Esophagus muscularis mucosa (tissue), 4 donors: ENCODE measurements at regions not wholly inside any gene's neighbourhood (a gene's known extent, or its start where the extent isn't known, plus 50 kb on each side); places are given as distances from the start of the nearest gene placed in this dataset.

Source experiments
- DNase-seq: peaks from one replicate; pipeline ENCODE4 v3.0.0-alpha.2; 2017; ENCODE audit errors: extremely low spot score
- H3K27ac ChIP-seq, 4 donors: fragments of 200-600 bp; sonication (generic); replicated peaks in 1 of 4; 1 replicate in 3 of 4; 2 replicates in 1 of 4; pipeline ENCODE4 v1.5.1; 2016 to 2019; ENCODE audit warnings: mild to moderate bottlenecking in 1 of 4
- H3K27me3 ChIP-seq, 4 donors: fragments of 200-600 bp; sonication (generic); one replicate each; pipeline versions ENCODE4 v1.5.1 to v1.6.0; 2016 to 2019
- H3K36me3 ChIP-seq, 4 donors: fragments of 200-600 bp; sonication (generic); one replicate each; pipeline ENCODE4 v1.5.1; 2016 to 2019
- H3K4me1 ChIP-seq, 4 donors: fragments of 200-600 bp; sonication (generic); one replicate each; pipeline ENCODE4 v1.5.1; 2016 to 2019
- H3K4me3 ChIP-seq, 4 donors: fragments of 200-600 bp; sonication (generic); 1 replicate in 2 of 4; 2 replicates in 2 of 4; pipeline ENCODE4 v1.5.1; 2016 to 2019; ENCODE audit warnings: mild to moderate bottlenecking in 4 of 4, moderate library complexity in 1 of 4
- H3K9me3 ChIP-seq, 4 donors: fragments of 200-600 bp; sonication (generic); 1 replicate in 3 of 4; 2 replicates in 1 of 4; pipeline ENCODE4 v1.5.1; 2016 to 2019
- CTCF ChIP-seq, 3 experiments: fragments of 200-600 bp in 2 of 3; fragments of 450-650 bp in 1 of 3; sonication (generic) in 2 of 3; IDR thresholded peaks; one replicate each; pipeline ENCODE4 v1.5.1; 2017 to 2019; ENCODE audit warnings: antibody characterized with exemption in 3 of 3, mild to moderate bottlenecking in 2 of 3, moderate library complexity in 1 of 3
- EP300 ChIP-seq: sonication (generic); formaldehyde crosslinking; IDR thresholded peaks from one replicate; pipeline ENCODE4 v1.6.1; 2017; ENCODE audit warnings: antibody characterized with exemption
- POLR2A ChIP-seq: fragments of 450-650 bp; IDR thresholded peaks from one replicate; pipeline ENCODE4 v1.6.1; 2017; ENCODE audit warnings: antibody characterized with exemption, moderate library complexity, mild to moderate bottlenecking, low read depth
- POLR2AphosphoS5 ChIP-seq, 2 donors: sonication (generic); formaldehyde crosslinking; IDR thresholded peaks; one replicate each; pipeline ENCODE4 v1.6.1; 2017; ENCODE audit warnings: antibody characterized with exemption in 2 of 2
- WGBS: methylation state at CpG from one replicate; pipeline ENCODE4 v1.1.5; 2018; 5-methylcytosine and 5-hydroxymethylcytosine counted together
- intact Hi-C: fragments of 100-400 bp; cut with DNase I; formaldehyde crosslinking; loops from one replicate; pipeline ENCODE4 v1.15.1; 2023

- Histone ChIP-seq H3K27me3 (no peaks in the 10 kb centered on the region), H3K4me3 (no peak overlapping the region), H3K9me3 (no peaks in the 10 kb centered on the region), H3K4me1 (no peaks in the 10 kb centered on the region), H3K36me3 (no peaks in the 10 kb centered on the region), H3K27ac (no peak overlapping the region)
- TF ChIP-seq POLR2AphosphoS5 (IDR thresholded peaks at IDR 0.05) (no peak), EP300 (no peak), POLR2A (no peak), CTCF (IDR thresholded peaks at IDR 0.05) (no peak)
- DNase-seq = no peak
- intact Hi-C loops = no loop called here
Observed at GRCh38 chr1:68795956-68796355, 299.1 kb upstream of the DEPDC1 start.

DNA sequence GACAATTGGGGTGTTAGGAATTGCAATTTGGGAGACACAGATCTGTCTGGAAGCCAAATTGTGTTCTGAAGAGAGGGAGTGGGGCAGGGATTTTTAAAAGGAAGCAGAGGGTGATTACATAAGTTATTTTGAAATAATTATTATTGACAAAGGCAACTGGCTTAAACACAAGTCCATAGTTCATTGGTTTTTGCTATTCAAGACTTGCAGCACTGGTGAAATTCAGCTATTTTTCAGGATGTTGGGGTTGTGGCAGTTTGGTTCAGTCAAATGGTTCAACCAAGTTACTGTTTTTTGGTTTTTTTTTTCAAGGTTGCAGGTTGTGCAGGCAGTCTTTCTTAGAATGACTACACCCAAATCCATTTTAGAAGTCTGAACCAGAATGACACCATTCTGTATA lies 300.0 kb upstream of the DEPDC1 start:
- Histone ChIP-seq H3K4me1 (no peaks in the 10 kb centered on the region), H3K9me3 (no peaks in the 10 kb centered on the region), H3K27ac (no peak overlapping the region), H3K27me3 (no peaks in the 10 kb centered on the region), H3K36me3 (no peaks in the 10 kb centered on the region), H3K4me3 (no peak overlapping the region)
- no peak for DNase-seq
- intact Hi-C loops = no loop called here
- TF ChIP-seq POLR2AphosphoS5 (IDR thresholded peaks at IDR 0.05) (no peak), CTCF (IDR thresholded peaks at IDR 0.05) (no peak), POLR2A (no peak), EP300 (no peak)

DNA sequence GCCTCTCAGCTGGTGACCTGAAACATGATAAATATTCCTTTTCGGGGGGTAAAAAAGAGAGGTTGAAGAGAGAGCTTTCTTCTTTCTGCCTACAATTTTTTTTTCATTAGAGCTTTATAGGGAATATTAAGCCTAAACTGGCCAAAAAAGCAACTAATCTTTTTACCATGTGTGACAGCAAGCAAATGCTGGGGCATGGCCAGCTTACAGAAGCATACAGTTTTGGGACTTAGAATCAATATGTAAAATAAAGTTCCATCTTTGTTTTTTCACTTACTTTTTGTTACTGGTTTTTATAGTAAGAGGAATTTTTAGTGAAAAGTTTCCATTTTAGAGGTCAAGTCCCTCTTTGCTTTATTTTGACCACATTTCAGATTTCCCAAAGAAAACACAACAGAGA lies 301.2 kb upstream of the DEPDC1 start:
- no peaks in the 10 kb centered on the region for H3K36me3 ChIP-seq
- 81% methylated on average over 1 of the region's 1 CpG for WGBS
- TF ChIP-seq EP300 (no peak), POLR2AphosphoS5 (IDR thresholded peaks at IDR 0.05) (no peak), CTCF (IDR thresholded peaks at IDR 0.05) (no peak), POLR2A (no peak)
- intact Hi-C loops = no loop called here
- H3K4me3 ChIP-seq = no peak overlapping the region
- no peaks in the 10 kb centered on the region for H3K9me3 ChIP-seq
- no peak overlapping the region for H3K27ac ChIP-seq
- DNase-seq = no peak
- H3K27me3 ChIP-seq = no peaks in the 10 kb centered on the region
- H3K4me1 ChIP-seq = no peaks in the 10 kb centered on the region

DNA sequence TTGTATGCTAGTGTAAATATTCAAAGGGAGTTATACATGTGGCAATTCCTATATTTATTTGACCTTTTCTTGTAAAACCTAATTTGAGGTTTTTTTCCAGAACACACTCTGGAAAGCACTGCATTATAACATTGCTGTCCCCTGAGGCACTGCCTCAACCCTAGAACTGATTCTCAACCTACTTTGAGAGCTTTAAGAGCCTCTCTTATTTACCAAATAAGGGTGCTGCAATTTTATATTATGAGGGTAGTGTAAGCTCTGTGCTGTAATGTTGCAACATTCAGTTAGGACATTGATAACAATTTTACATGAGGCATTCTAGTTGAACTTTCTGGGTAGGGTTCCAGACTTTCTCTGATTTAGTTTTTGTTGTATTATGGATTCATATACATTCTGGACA lies 302.2 kb upstream of the DEPDC1 start:
- no peaks in the 10 kb centered on the region for H3K9me3 ChIP-seq
- H3K36me3 ChIP-seq = no peaks in the 10 kb centered on the region
- H3K4me1 ChIP-seq = no peaks in the 10 kb centered on the region
- DNase-seq = no peak
- no peak overlapping the region for H3K4me3 ChIP-seq
- no peaks in the 10 kb centered on the region for H3K27me3 ChIP-seq
- TF ChIP-seq EP300 (no peak), CTCF (IDR thresholded peaks at IDR 0.05) (no peak), POLR2AphosphoS5 (IDR thresholded peaks at IDR 0.05) (no peak), POLR2A (no peak)
- intact Hi-C loops = no loop called here
- no peak overlapping the region for H3K27ac ChIP-seq

DNA sequence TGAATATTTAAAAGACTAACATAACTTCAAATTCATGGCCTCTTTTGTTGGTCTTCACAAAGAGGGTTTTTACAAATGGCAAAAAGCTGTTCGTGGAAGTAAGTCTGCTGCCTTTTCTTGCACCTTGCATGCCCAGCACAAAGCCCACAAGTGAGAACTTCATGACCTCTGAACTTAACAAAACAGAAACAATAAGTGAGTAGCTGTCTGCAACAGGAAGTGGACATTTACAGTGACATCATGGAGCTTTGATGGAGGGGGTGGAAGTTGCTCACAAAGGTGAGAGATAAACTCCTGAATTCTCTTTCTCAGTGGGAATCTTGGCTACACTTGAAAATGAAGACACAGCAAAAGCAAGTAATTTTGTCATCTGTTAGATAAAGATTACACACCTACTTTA lies 303.3 kb upstream of the DEPDC1 start:
- TF ChIP-seq EP300 (no peak), POLR2AphosphoS5 (IDR thresholded peaks at IDR 0.05) (no peak), CTCF (IDR thresholded peaks at IDR 0.05) (no peak), POLR2A (no peak)
- Histone ChIP-seq H3K27me3 (no peaks in the 10 kb centered on the region), H3K4me1 (no peaks in the 10 kb centered on the region), H3K36me3 (no peaks in the 10 kb centered on the region), H3K9me3 (no peaks in the 10 kb centered on the region), H3K27ac (no peak overlapping the region), H3K4me3 (no peak overlapping the region)
- no peak for DNase-seq
- intact Hi-C loops = no loop called here
- 80% methylated on average over 1 of the region's 1 CpG for WGBS
